Heart left ventricle (tissue), 13 donors: ENCODE measurements at regions not wholly inside any gene's neighbourhood (a gene's known extent, or its start where the extent isn't known, plus 50 kb on each side); places are given as distances from the start of the nearest gene placed in this dataset.

ENCODE experiments used
- POLR2A ChIP-seq, 2 donors: fragments of 450-650 bp; IDR thresholded peaks; one replicate each; pipeline ENCODE4 v1.6.1; 2017; ENCODE audit warnings: antibody characterized with exemption in 2 of 2, mild to moderate bottlenecking in 2 of 2, moderate library complexity in 2 of 2
- TF ChIP-seq, protein P1 (sequence below), 12 donors: fragments of 200-600 bp; sonication (generic) in 4 of 12; IDR thresholded peaks; one replicate each; pipeline versions ENCODE4 v1.5.0 to v1.8.0; 2018 to 2022; ENCODE audit warnings: antibody characterized with exemption in 12 of 12, mild to moderate bottlenecking in 5 of 12
- donor health status: ischemic (EF 13 %, LVEDD 7.1; RV severe dilation, severe dysfunction).
- donor health status: DM: no; HTN: yes; CAD: no.
- donor health status: DM: no; HTN: no; CAD: no.
- donor health status: ischemic (EF 25% LVEDD 6.9; RV normal size, moderate dysfunction).
- donor health status: ischemic (EF 25% LVEDD 5.7; RV mildly dilated, moderate dysfunction).
- donor health status: ischemic (EF 35%, LVEDD 5.7; RV mildly dilated, moderate dysfunction).
- donor health status: nonischemic (EF 11% LVEDD 7.7; RV severe dilation, severe dysfunction).
- donor health status: DM: yes; HTN: yes; CAD: no.
- donor health status: PGD.
- donor health status: ischemic (EF 29% LVEDD 5.4; RV normal size, mild dysfunction).
- donor health status: nonischemic (EF 23%, LVEDD 6.1; RV moderate dilation, normal function).

DNA sequence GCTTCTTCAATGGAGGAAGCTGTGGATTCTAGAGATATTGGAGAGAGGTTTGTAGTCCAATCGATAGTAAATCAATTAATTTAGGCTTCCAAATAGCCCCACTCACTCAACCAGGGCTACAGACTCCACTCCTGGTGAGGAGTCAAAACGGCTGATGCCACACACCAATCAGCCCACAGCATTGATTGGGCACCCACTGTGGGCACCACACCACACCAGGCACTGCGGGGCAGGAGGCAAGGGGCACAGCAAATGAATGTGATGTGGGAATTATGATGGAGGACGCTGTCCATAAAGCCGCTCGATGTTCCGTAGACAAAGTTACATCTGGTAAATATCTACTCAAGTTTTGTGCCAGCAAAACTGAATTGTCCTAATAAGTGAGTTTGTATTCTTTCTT lies 547.3 kb upstream of the CADM1 start:
- TF ChIP-seq, protein P1, sequence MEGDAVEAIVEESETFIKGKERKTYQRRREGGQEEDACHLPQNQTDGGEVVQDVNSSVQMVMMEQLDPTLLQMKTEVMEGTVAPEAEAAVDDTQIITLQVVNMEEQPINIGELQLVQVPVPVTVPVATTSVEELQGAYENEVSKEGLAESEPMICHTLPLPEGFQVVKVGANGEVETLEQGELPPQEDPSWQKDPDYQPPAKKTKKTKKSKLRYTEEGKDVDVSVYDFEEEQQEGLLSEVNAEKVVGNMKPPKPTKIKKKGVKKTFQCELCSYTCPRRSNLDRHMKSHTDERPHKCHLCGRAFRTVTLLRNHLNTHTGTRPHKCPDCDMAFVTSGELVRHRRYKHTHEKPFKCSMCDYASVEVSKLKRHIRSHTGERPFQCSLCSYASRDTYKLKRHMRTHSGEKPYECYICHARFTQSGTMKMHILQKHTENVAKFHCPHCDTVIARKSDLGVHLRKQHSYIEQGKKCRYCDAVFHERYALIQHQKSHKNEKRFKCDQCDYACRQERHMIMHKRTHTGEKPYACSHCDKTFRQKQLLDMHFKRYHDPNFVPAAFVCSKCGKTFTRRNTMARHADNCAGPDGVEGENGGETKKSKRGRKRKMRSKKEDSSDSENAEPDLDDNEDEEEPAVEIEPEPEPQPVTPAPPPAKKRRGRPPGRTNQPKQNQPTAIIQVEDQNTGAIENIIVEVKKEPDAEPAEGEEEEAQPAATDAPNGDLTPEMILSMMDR (IDR thresholded peaks at IDR 0.05) = no peak
- no peak for TF ChIP-seq POLR2A (IDR thresholded peaks at IDR 0.05)
